ENCODE measurements at regions not wholly inside any gene's neighbourhood (a gene's known extent, or its start where the extent isn't known, plus 50 kb on each side); places are given as distances from the start of the nearest gene placed in this dataset.

DNA sequence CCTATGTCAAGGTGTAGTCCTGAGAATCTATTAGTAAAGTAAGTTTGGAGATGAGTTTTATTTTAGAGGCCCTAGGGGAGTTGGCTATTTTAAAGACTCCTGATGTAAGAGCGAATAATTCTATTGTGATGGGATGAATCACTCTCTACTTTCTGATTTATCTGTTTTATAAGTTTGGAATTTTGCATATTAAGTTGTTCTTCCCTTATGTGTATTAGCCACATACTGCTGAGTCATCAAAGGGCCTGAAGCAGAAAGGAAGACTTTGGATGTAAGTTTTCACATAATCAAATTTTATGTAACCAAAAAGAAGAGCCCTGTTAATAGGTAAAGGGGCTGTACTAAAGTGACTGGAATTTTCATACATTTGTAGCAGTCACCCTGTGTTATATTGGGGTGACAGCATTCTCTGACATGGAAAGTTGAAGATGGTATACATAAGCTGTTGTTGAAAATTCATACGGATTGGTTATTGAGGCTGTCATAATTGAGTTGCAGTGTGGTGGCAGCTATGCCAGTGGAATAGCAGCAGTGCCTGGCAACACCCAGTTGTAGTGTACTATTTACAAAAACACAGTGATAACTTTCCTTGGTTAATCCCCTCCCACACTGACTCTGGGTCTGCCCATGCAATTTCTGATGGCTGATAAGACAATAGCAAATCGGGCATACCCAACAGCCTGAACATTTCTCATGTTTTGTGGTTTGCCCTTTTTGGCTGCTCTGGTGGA lies 90.6 kb upstream of the NTM start:
- Mint-ChIP-seq H3K4me1 (no peaks in the 10 kb centered on the region), H3K36me3 (no peaks in the 10 kb centered on the region), H3K27me3 (no peaks in the 10 kb centered on the region), H3K4me3 (no peak overlapping the region), H3K9me3 (peaks cover 0 to 2% (median 0%) of the 10 kb centered on the region in 8 donors), H3K27ac (no peak overlapping the region)
- Histone ChIP-seq H3K9me3 (ENCODE audit: control insufficient read depth in 1 of 2, low read length in 2 of 2) (no peaks in the 10 kb centered on the region), H3K27me3 (ENCODE audit: insufficient read depth, low read length) (no peaks in the 10 kb centered on the region), H3K27ac (ENCODE audit: low read depth, low read length) (no peak overlapping the region), H3K4me3 (ENCODE audit: low read length in 2 of 2) (no peak overlapping the region), H3K36me3 (ENCODE audit: insufficient read depth, low read length) (no peaks in the 10 kb centered on the region), H3K4me1 (ENCODE audit: insufficient read depth, low read length) (no peaks in the 10 kb centered on the region)
- POLR2A ChIA-PET (ENCODE audit: partially characterized antibody): no interaction called here
- DNase-seq: no peak
- CTCF ChIA-PET (ENCODE audit: partially characterized antibody): no interaction called here
- intact Hi-C loops (cut with micrococcal nuclease): no loop called here

DNA sequence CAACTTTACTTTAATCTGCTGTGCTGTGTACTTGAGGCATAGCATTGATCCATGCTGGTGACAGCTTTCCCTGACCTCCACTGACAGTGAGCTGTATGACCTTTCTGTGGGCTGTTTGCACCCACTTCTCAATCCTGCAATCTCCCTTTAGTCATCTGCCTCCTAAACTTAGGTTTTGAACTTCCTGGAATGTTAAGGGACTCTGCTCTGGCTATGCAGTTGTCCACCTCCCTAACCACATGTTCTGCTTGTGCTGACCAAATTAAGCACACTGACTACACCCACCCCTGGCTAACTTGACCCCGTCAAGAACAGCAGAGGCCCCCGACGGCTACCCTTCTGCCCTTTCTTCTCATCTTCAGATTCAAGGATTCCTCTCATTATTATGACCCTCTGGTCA lies 89.1 kb upstream of the NTM start:
- H3K27ac Mint-ChIP-seq: no peak overlapping the region
- no peak overlapping the region for H3K4me3 Mint-ChIP-seq
- H3K36me3 Mint-ChIP-seq: no peaks in the 10 kb centered on the region
- ChIA-PET CTCF (ENCODE audit: partially characterized antibody) (no interaction called here), POLR2A (ENCODE audit: partially characterized antibody) (no interaction called here)
- intact Hi-C loops (cut with micrococcal nuclease): no loop called here
- H3K4me1 ChIP-seq (ENCODE audit: insufficient read depth, low read length): no peaks in the 10 kb centered on the region
- no peak overlapping the region for H3K27ac ChIP-seq (ENCODE audit: low read depth, low read length)
- no peak for DNase-seq
- peaks cover 0 to 3% (median 0%) of the 10 kb centered on the region in 8 donors for H3K9me3 Mint-ChIP-seq
- no peaks in the 10 kb centered on the region for H3K36me3 ChIP-seq (ENCODE audit: insufficient read depth, low read length)
- no peaks in the 10 kb centered on the region for H3K4me1 Mint-ChIP-seq
- H3K9me3 ChIP-seq (ENCODE audit: control insufficient read depth in 1 of 2, low read length in 2 of 2): no peaks in the 10 kb centered on the region
- H3K27me3 ChIP-seq (ENCODE audit: insufficient read depth, low read length): no peaks in the 10 kb centered on the region
- H3K4me3 ChIP-seq (ENCODE audit: low read length in 2 of 2): no peak overlapping the region
- H3K27me3 Mint-ChIP-seq: no peaks in the 10 kb centered on the region

DNA sequence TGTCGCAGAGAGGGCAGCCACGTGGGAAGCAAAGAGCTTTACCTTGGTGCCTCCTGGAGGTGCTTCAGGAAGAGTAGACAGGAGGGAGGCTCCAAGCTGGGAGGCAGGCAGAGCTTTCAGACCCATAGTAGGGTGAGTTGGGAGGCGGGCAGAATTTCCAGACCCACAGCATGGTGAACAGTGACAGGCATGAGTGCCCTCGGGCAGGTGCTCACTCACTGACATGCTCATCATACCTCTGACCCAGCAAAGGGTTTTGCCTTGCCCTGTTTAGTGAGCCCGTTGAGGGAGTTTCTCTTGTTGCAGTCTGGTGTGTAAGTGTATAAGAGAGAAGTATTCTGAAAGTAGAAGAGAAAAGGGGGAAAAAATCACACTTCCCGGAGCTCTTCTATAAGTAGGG lies 86.4 kb upstream of the NTM start:
- Histone ChIP-seq H3K4me3 (ENCODE audit: low read length in 2 of 2) (no peak overlapping the region), H3K27me3 (ENCODE audit: insufficient read depth, low read length) (no peaks in the 10 kb centered on the region), H3K9me3 (ENCODE audit: control insufficient read depth in 1 of 2, low read length in 2 of 2) (no peaks in the 10 kb centered on the region), H3K36me3 (ENCODE audit: insufficient read depth, low read length) (no peaks in the 10 kb centered on the region), H3K27ac (ENCODE audit: low read depth, low read length) (no peak overlapping the region), H3K4me1 (ENCODE audit: insufficient read depth, low read length) (no peaks in the 10 kb centered on the region)
- peaks cover 0 to 3% (median 0%) of the 10 kb centered on the region in 8 donors for H3K9me3 Mint-ChIP-seq
- H3K4me1 Mint-ChIP-seq: no peaks in the 10 kb centered on the region
- H3K27ac Mint-ChIP-seq: no peak overlapping the region
- no peaks in the 10 kb centered on the region for H3K36me3 Mint-ChIP-seq
- ChIA-PET CTCF (ENCODE audit: partially characterized antibody) (no interaction called here), POLR2A (ENCODE audit: partially characterized antibody) (no interaction called here)
- no peak overlapping the region for H3K4me3 Mint-ChIP-seq
- H3K27me3 Mint-ChIP-seq: no peaks in the 10 kb centered on the region
- no peak for DNase-seq
- intact Hi-C loops (cut with micrococcal nuclease): no loop called here

DNA sequence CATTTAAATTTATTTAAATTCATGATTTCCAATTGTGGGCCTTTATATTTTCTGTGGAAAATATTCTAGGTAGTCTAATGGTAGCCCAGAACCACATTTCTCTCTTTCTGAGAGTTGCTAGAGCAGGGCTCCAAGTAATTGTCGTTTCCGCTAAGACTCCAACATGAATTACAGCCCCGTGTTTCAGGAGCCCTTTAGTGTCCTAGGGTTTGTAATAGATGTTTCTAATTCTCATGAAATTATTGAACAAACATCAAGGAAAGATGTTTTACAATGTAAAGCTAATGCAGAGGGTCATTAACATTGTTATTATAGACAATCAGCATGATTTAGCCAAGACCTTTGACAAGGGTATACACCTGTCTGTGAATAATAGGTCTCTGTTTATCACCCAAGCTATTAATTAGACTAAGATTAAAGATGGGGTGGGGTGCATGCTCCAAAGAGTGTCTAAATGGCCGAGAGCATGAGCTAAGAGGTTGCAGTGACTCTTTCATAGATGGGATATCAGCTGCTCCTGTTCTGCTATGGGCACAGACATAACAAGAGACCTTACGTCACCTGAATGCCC lies 81.8 kb upstream of the NTM start:
- no peak overlapping the region for H3K27ac ChIP-seq (ENCODE audit: low read depth, low read length)
- no peaks in the 10 kb centered on the region for H3K36me3 ChIP-seq (ENCODE audit: insufficient read depth, low read length)
- H3K4me1 Mint-ChIP-seq: no peaks in the 10 kb centered on the region
- H3K36me3 Mint-ChIP-seq: no peaks in the 10 kb centered on the region
- no peak overlapping the region for H3K4me3 Mint-ChIP-seq
- H3K9me3 Mint-ChIP-seq: peaks cover 0 to 3% (median 0%) of the 10 kb centered on the region in 8 donors
- ChIA-PET POLR2A (ENCODE audit: partially characterized antibody) (no interaction called here), CTCF (ENCODE audit: partially characterized antibody) (no interaction called here)
- H3K27ac Mint-ChIP-seq: no peak overlapping the region
- H3K27me3 ChIP-seq (ENCODE audit: insufficient read depth, low read length): no peaks in the 10 kb centered on the region
- intact Hi-C loops (cut with micrococcal nuclease): no loop called here
- H3K4me1 ChIP-seq (ENCODE audit: insufficient read depth, low read length): no peaks in the 10 kb centered on the region
- DNase-seq: no peak
- H3K9me3 ChIP-seq (ENCODE audit: control insufficient read depth in 1 of 2, low read length in 2 of 2): no peaks in the 10 kb centered on the region
- no peak overlapping the region for H3K4me3 ChIP-seq (ENCODE audit: low read length in 2 of 2)
- H3K27me3 Mint-ChIP-seq: no peaks in the 10 kb centered on the region

DNA sequence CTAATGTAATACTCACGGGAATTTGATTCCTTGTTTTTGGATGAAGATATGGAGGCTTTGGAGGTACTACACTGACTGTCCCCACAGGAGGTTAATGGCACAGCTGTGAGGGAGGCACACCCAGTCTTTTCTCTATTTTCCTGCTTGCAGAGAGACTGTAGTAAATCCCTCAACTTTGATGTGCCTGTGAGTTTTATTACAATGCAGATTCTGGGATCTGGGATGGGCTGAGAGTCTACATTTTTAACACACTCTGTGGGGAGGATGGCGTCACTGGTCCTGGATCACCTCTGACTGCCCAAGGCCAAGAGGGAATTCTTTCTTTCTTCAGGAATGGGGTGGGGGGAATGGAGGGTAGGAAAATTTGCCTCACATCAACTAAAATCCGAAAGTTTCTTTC lies 80.2 kb upstream of the NTM start:
- ChIA-PET POLR2A (ENCODE audit: partially characterized antibody) (no interaction called here), CTCF (ENCODE audit: partially characterized antibody) (no interaction called here)
- Mint-ChIP-seq H3K4me1 (no peaks in the 10 kb centered on the region), H3K27ac (no peak overlapping the region), H3K9me3 (peaks cover 0 to 7% (median 0%) of the 10 kb centered on the region in 8 donors), H3K36me3 (no peaks in the 10 kb centered on the region), H3K27me3 (no peaks in the 10 kb centered on the region), H3K4me3 (no peak overlapping the region)
- Histone ChIP-seq H3K9me3 (ENCODE audit: control insufficient read depth in 1 of 2, low read length in 2 of 2) (no peaks in the 10 kb centered on the region), H3K4me1 (ENCODE audit: insufficient read depth, low read length) (no peaks in the 10 kb centered on the region), H3K27ac (ENCODE audit: low read depth, low read length) (no peak overlapping the region), H3K36me3 (ENCODE audit: insufficient read depth, low read length) (no peaks in the 10 kb centered on the region), H3K4me3 (ENCODE audit: low read length in 2 of 2) (no peak overlapping the region), H3K27me3 (ENCODE audit: insufficient read depth, low read length) (no peaks in the 10 kb centered on the region)
- no peak for DNase-seq
- intact Hi-C loops (cut with micrococcal nuclease): no loop called here

DNA sequence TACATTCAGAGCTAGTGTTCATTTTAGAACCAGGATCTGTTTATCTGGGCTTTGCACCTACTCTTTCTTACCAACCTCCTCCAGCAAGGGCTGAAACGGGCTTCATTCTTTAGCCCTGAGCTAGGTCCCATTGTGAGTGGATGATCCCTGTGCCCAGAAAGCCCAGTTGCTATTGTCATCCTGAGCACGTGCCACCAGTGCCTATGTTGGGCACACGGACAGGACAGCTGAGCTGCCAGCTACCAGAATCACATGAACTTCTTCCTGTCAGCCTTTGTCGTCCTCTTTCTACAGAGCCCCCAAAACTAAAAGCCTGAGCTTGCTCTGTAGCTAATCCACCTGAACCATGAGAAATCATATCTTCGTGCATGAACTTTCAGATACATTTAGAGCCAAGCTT lies 74.4 kb upstream of the NTM start:
- no peaks in the 10 kb centered on the region for H3K4me1 Mint-ChIP-seq
- DNase-seq: no peak
- ChIA-PET POLR2A (ENCODE audit: partially characterized antibody) (no interaction called here), CTCF (ENCODE audit: partially characterized antibody) (interaction anchor here (0.6 kb wide), 1 partner anchor 456 kb away, joined by 3 read pairs; no protein-coding TSS in a partner anchor)
- Histone ChIP-seq H3K27me3 (ENCODE audit: insufficient read depth, low read length) (no peaks in the 10 kb centered on the region), H3K4me1 (ENCODE audit: insufficient read depth, low read length) (no peaks in the 10 kb centered on the region), H3K27ac (ENCODE audit: low read depth, low read length) (no peak overlapping the region), H3K36me3 (ENCODE audit: insufficient read depth, low read length) (no peaks in the 10 kb centered on the region), H3K4me3 (ENCODE audit: low read length in 2 of 2) (no peak overlapping the region), H3K9me3 (ENCODE audit: control insufficient read depth in 1 of 2, low read length in 2 of 2) (no peaks in the 10 kb centered on the region)
- no peaks in the 10 kb centered on the region for H3K36me3 Mint-ChIP-seq
- H3K27me3 Mint-ChIP-seq: peaks cover 5 to 6% of the 10 kb centered on the region in 2 donors
- H3K4me3 Mint-ChIP-seq: no peak overlapping the region
- no peak overlapping the region for H3K27ac Mint-ChIP-seq
- H3K9me3 Mint-ChIP-seq: peaks cover 0 to 6% (median 3%) of the 10 kb centered on the region in 8 donors
- intact Hi-C loops (cut with micrococcal nuclease): no loop called here

DNA sequence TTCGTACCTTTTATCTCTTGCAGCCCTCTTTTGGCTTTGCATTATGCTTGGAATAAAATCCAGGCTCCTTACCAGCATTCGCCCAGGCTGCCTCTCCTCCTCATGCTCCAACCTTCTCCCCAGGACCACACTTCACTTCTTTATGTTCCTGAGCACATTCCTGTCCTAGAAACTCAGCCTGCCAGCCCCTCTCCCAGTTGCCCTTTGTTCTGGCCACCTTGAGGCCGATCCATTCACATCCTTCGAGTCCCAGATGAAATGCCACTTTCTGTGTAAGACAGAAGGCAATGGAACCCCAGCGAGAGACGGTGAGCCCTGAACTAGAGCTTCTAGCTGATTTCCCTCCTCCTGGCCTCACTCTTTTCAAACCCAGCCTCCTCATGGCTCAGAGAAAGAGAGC lies 73.0 kb upstream of the NTM start:
- Mint-ChIP-seq H3K27me3 (peaks cover 5 to 6% of the 10 kb centered on the region in 2 donors), H3K9me3 (peaks cover 0 to 8% (median 3%) of the 10 kb centered on the region in 8 donors), H3K27ac (no peak overlapping the region), H3K4me1 (no peaks in the 10 kb centered on the region), H3K36me3 (no peaks in the 10 kb centered on the region), H3K4me3 (no peak overlapping the region)
- H3K27ac ChIP-seq (ENCODE audit: low read depth, low read length): no peak overlapping the region
- no peaks in the 10 kb centered on the region for H3K27me3 ChIP-seq (ENCODE audit: insufficient read depth, low read length)
- H3K4me1 ChIP-seq (ENCODE audit: insufficient read depth, low read length): no peaks in the 10 kb centered on the region
- ChIA-PET POLR2A (ENCODE audit: partially characterized antibody) (no interaction called here), CTCF (ENCODE audit: partially characterized antibody) (no interaction called here)
- intact Hi-C loops (cut with micrococcal nuclease): no loop called here
- no peaks in the 10 kb centered on the region for H3K9me3 ChIP-seq (ENCODE audit: control insufficient read depth in 1 of 2, low read length in 2 of 2)
- H3K4me3 ChIP-seq (ENCODE audit: low read length in 2 of 2): no peak overlapping the region
- H3K36me3 ChIP-seq (ENCODE audit: insufficient read depth, low read length): no peaks in the 10 kb centered on the region
- DNase-seq: no peak
